Neural cell (in vitro differentiated cells): ENCODE measurements at regions not wholly inside any gene's neighbourhood (a gene's known extent, or its start where the extent isn't known, plus 50 kb on each side); places are given as distances from the start of the nearest gene placed in this dataset.

Source experiments
- EP300 ChIP-seq: fragments of 450-650 bp; conservative IDR thresholded peaks from 2 replicates; pipeline ENCODE4 v1.6.1; 2014; ENCODE audit warnings: antibody characterized with exemption, mild to moderate bottlenecking, moderate library complexity; ENCODE audit not compliant: poor library complexity, severe bottlenecking
- EZH2 ChIP-seq: fragments of 200-600, 300-800 bp; shearing (Covaris generic), sonication (generic); IDR thresholded peaks from 2 replicates; pipeline ENCODE4 v1.6.1; 2014; ENCODE audit warnings: antibody characterized with exemption, low read length, borderline replicate concordance, mild to moderate bottlenecking; ENCODE audit not compliant: insufficient read depth, poor library complexity, severe bottlenecking
- MXI1 ChIP-seq: fragments of 450-650 bp; conservative IDR thresholded peaks from 2 replicates; pipeline ENCODE4 v1.6.1; 2014; ENCODE audit warnings: antibody characterized with exemption, mild to moderate bottlenecking; ENCODE audit not compliant: poor library complexity, severe bottlenecking
- POLR2AphosphoS5 ChIP-seq: IDR thresholded peaks from 2 replicates; pipeline ENCODE4 v1.6.1; 2012
- TF ChIP-seq, protein P1 (sequence below): fragments of 450-650 bp; IDR thresholded peaks from 2 replicates; pipeline ENCODE4 v1.5.1; 2014; ENCODE audit warnings: antibody characterized with exemption, mild to moderate bottlenecking, moderate library complexity; ENCODE audit not compliant: poor library complexity, severe bottlenecking
- TF ChIP-seq, protein P2 (sequence below): IDR thresholded peaks from 2 replicates; pipeline ENCODE4 v1.6.1; 2012; ENCODE audit warnings: borderline replicate concordance

DNA sequence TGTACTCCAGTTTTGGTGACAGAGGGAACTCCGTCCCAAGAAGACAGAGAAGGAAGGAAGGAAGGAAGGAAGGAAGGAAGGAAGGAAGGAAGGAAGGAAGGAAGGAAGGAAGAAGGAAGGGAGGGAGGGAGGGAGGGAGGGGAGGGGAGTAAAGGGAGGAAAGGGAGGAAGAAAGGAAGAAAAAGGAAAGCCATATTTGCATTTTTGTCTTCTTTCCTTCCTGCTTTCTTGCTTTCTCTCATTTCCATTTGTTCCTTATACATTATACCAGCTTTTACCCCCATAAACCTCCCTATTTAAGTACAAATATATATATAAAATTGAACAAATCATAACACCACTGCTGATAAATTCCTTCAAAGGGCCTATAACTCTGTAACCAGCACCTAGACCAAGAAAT, 151.8 kb downstream of the SMC2 start:
- TF ChIP-seq, protein P1, sequence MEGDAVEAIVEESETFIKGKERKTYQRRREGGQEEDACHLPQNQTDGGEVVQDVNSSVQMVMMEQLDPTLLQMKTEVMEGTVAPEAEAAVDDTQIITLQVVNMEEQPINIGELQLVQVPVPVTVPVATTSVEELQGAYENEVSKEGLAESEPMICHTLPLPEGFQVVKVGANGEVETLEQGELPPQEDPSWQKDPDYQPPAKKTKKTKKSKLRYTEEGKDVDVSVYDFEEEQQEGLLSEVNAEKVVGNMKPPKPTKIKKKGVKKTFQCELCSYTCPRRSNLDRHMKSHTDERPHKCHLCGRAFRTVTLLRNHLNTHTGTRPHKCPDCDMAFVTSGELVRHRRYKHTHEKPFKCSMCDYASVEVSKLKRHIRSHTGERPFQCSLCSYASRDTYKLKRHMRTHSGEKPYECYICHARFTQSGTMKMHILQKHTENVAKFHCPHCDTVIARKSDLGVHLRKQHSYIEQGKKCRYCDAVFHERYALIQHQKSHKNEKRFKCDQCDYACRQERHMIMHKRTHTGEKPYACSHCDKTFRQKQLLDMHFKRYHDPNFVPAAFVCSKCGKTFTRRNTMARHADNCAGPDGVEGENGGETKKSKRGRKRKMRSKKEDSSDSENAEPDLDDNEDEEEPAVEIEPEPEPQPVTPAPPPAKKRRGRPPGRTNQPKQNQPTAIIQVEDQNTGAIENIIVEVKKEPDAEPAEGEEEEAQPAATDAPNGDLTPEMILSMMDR, result no peak
- TF ChIP-seq MXI1, result no peak
- no peak for TF ChIP-seq POLR2AphosphoS5
- TF ChIP-seq, protein P2, sequence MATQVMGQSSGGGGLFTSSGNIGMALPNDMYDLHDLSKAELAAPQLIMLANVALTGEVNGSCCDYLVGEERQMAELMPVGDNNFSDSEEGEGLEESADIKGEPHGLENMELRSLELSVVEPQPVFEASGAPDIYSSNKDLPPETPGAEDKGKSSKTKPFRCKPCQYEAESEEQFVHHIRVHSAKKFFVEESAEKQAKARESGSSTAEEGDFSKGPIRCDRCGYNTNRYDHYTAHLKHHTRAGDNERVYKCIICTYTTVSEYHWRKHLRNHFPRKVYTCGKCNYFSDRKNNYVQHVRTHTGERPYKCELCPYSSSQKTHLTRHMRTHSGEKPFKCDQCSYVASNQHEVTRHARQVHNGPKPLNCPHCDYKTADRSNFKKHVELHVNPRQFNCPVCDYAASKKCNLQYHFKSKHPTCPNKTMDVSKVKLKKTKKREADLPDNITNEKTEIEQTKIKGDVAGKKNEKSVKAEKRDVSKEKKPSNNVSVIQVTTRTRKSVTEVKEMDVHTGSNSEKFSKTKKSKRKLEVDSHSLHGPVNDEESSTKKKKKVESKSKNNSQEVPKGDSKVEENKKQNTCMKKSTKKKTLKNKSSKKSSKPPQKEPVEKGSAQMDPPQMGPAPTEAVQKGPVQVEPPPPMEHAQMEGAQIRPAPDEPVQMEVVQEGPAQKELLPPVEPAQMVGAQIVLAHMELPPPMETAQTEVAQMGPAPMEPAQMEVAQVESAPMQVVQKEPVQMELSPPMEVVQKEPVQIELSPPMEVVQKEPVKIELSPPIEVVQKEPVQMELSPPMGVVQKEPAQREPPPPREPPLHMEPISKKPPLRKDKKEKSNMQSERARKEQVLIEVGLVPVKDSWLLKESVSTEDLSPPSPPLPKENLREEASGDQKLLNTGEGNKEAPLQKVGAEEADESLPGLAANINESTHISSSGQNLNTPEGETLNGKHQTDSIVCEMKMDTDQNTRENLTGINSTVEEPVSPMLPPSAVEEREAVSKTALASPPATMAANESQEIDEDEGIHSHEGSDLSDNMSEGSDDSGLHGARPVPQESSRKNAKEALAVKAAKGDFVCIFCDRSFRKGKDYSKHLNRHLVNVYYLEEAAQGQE, result no peak
- TF ChIP-seq EZH2, result no peak
- no peak for TF ChIP-seq EP300
